Astrocyte (in vitro differentiated cells and primary cell): ENCODE measurements at regions not wholly inside any gene's neighbourhood (a gene's known extent, or its start where the extent isn't known, plus 50 kb on each side); places are given as distances from the start of the nearest gene placed in this dataset.

Experiments
- CTCF ChIP-seq: IDR thresholded peaks from 2 replicates; pipeline ENCODE4 v1.5.1; 2011; ENCODE audit warnings: low read depth, mild to moderate bottlenecking, inconsistent platforms, low read length, moderate library complexity; ENCODE audit not compliant: insufficient read depth
- EZH2 ChIP-seq: IDR thresholded peaks from 2 replicates; pipeline ENCODE4 v1.6.1; 2012; ENCODE audit warnings: mild to moderate bottlenecking, low read length, inconsistent platforms; ENCODE audit not compliant: insufficient read depth

GRCh38 chr17:71436479-71436878, 684.3 kb upstream of the SOX9 start:
- TF ChIP-seq CTCF = no peak
- no peak for TF ChIP-seq EZH2
